Osteocyte (in vitro differentiated cells): ENCODE measurements at regions not wholly inside any gene's neighbourhood (a gene's known extent, or its start where the extent isn't known, plus 50 kb on each side); places are given as distances from the start of the nearest gene placed in this dataset.

ENCODE experiments used
- DNase-seq: peaks from one replicate; pipeline ENCODE4 v3.0.0; 2021; ENCODE audit warnings: mixed read lengths; ENCODE audit not compliant: unreplicated experiment; ENCODE audit errors: extremely low spot score
- H3K27ac Mint-ChIP-seq: one replicate; pipeline ENCODE4 v1.8.0; 2021; ENCODE audit warnings: mild to moderate bottlenecking, mixed read lengths; ENCODE audit not compliant: unreplicated experiment
- H3K27me3 Mint-ChIP-seq: one replicate; pipeline ENCODE4 v1.8.0; 2021; ENCODE audit warnings: mixed read lengths; ENCODE audit not compliant: unreplicated experiment
- H3K36me3 Mint-ChIP-seq: one replicate; pipeline ENCODE4 v1.8.0; 2021; ENCODE audit warnings: mixed read lengths; ENCODE audit not compliant: unreplicated experiment
- H3K4me1 Mint-ChIP-seq: one replicate; pipeline ENCODE4 v1.8.0; 2021; ENCODE audit warnings: mixed read lengths; ENCODE audit not compliant: unreplicated experiment
- H3K4me3 Mint-ChIP-seq: one replicate; pipeline ENCODE4 v1.8.0; 2021; ENCODE audit warnings: mild to moderate bottlenecking, moderate library complexity, mixed read lengths; ENCODE audit not compliant: unreplicated experiment
- H3K9me3 Mint-ChIP-seq: one replicate; pipeline ENCODE4 v1.8.0; 2021; ENCODE audit warnings: mixed read lengths; ENCODE audit not compliant: unreplicated experiment
- CTCF ChIP-seq: fragments of 200-600 bp; sonication (generic); IDR thresholded peaks from 2 replicates; pipeline ENCODE4 v1.5.0; 2021; ENCODE audit warnings: antibody characterized with exemption, mild to moderate bottlenecking, moderate library complexity

GRCh38 chr12:91947459-91947858, 198.2 kb downstream of the BTG1 start:
- Mint-ChIP-seq H3K9me3 (no peaks in the 10 kb centered on the region), H3K4me3 (no peak overlapping the region), H3K4me1 (no peaks in the 10 kb centered on the region), H3K27me3 (peaks cover 2% of the 10 kb centered on the region), H3K36me3 (no peaks in the 10 kb centered on the region), H3K27ac (no peak overlapping the region)
- no peak for DNase-seq
- no peak for TF ChIP-seq CTCF

GRCh38 chr12:91944637-91945036, 201.0 kb downstream of the BTG1 start:
- H3K27ac Mint-ChIP-seq: no peak overlapping the region
- no peak for DNase-seq
- peaks cover 2% of the 10 kb centered on the region for H3K27me3 Mint-ChIP-seq
- no peaks in the 10 kb centered on the region for H3K36me3 Mint-ChIP-seq
- no peak for TF ChIP-seq CTCF
- H3K4me3 Mint-ChIP-seq: no peak overlapping the region
- no peaks in the 10 kb centered on the region for H3K9me3 Mint-ChIP-seq
- no peaks in the 10 kb centered on the region for H3K4me1 Mint-ChIP-seq

- Mint-ChIP-seq H3K27me3 (peaks cover 2% of the 10 kb centered on the region), H3K9me3 (peaks cover 5% of the 10 kb centered on the region), H3K36me3 (no peaks in the 10 kb centered on the region), H3K27ac (no peak overlapping the region), H3K4me3 (no peak overlapping the region), H3K4me1 (peaks cover 3% of the 10 kb centered on the region)
- DNase-seq: no peak
- no peak for TF ChIP-seq CTCF
These were observed 204.6 kb downstream of the BTG1 start for GRCh38 chr12:91940826-91941570.

- Mint-ChIP-seq H3K9me3 (peaks cover 5% of the 10 kb centered on the region), H3K36me3 (no peaks in the 10 kb centered on the region), H3K27ac (no peak overlapping the region), H3K4me3 (no peak overlapping the region), H3K4me1 (peaks cover 3% of the 10 kb centered on the region), H3K27me3 (peaks cover 2% of the 10 kb centered on the region)
- DNase-seq: no peak
- TF ChIP-seq CTCF: no peak
These were observed 205.3 kb downstream of the BTG1 start for GRCh38 chr12:91940322-91940721.

GRCh38 chr12:91937706-91938105, 207.9 kb downstream of the BTG1 start:
- H3K27ac Mint-ChIP-seq: no peak overlapping the region
- H3K9me3 Mint-ChIP-seq: peaks cover 7% of the 10 kb centered on the region
- peaks cover 1% of the 10 kb centered on the region for H3K27me3 Mint-ChIP-seq
- peaks cover 3% of the 10 kb centered on the region for H3K4me1 Mint-ChIP-seq
- no peak overlapping the region for H3K4me3 Mint-ChIP-seq
- no peak for TF ChIP-seq CTCF
- DNase-seq: no peak
- no peaks in the 10 kb centered on the region for H3K36me3 Mint-ChIP-seq
